K562 (cell line): ENCODE measurements at regions not wholly inside any gene's neighbourhood (a gene's known extent, or its start where the extent isn't known, plus 50 kb on each side); places are given as distances from the start of the nearest gene placed in this dataset.
A peak's percentile ranks its signal among the peaks of the same experiment; 100 is the strongest.

ENCODE experiments used
- BRF1 ChIP-seq: IDR thresholded peaks from 3 replicates; pipeline ENCODE4 v1.6.1; 2011; ENCODE audit warnings: borderline replicate concordance, mild to moderate bottlenecking; ENCODE audit not compliant: insufficient read length; ENCODE audit errors: extremely low read depth
- CHD1 ChIP-seq: fragments of 200-600 bp; sonication (generic); IDR thresholded peaks from one replicate; pipeline ENCODE4 v1.6.1; 2012; ENCODE audit warnings: mild to moderate bottlenecking, moderate library complexity, low read length, inconsistent platforms
- ETV1 ChIP-seq: fragments of 450-650 bp; conservative IDR thresholded peaks from 2 replicates; pipeline ENCODE4 v1.6.1; 2016; ENCODE audit warnings: missing genetic modification characterization, control low read depth, low read depth, missing compliant biosample characterization
- FOXJ2 ChIP-seq: fragments of 200-800 bp; sonication (Bioruptor generic); IDR thresholded peaks from 2 replicates; pipeline ENCODE4 v1.6.1; 2016; ENCODE audit warnings: missing genetic modification characterization, missing compliant biosample characterization
- HINFP ChIP-seq: fragments of 450-650 bp; conservative IDR thresholded peaks from 2 replicates; pipeline ENCODE4 v1.6.1; 2016; ENCODE audit warnings: missing genetic modification characterization, low read depth, mild to moderate bottlenecking, control low read depth, missing compliant biosample characterization
- JUND ChIP-seq, 2 experiments: IDR thresholded peaks; 2 replicates in 1 of 2; 3 replicates in 1 of 2; pipeline ENCODE4 v1.6.1; 2011; ENCODE audit warnings: borderline replicate concordance in 2 of 2, low read depth in 2 of 2, low read length in 2 of 2, improper control_type of control experiment in 1 of 2, missing biosample characterization in 1 of 2, missing genetic modification characterization in 1 of 2, missing genetic modification reagents in 1 of 2
- LEF1 ChIP-seq: fragments of 450-650 bp; IDR thresholded peaks from 2 replicates; pipeline ENCODE4 v1.6.1; 2016; ENCODE audit warnings: mild to moderate bottlenecking
- MTF1 ChIP-seq: fragments of 250-450 bp; sonication (Bioruptor Pico); IDR thresholded peaks from 2 replicates; pipeline ENCODE4 v1.9.0; 2021; ENCODE audit warnings: moderate library complexity, mild to moderate bottlenecking, inconsistent platforms, borderline replicate concordance
- PTTG1 ChIP-seq: fragments of 450-650 bp; IDR thresholded peaks from 2 replicates; pipeline ENCODE4 v1.6.1; 2016; ENCODE audit warnings: low read depth, mild to moderate bottlenecking, missing genetic modification characterization, missing compliant biosample characterization
- ZNF347 ChIP-seq: fragments of 450-650 bp; formaldehyde crosslinking; IDR thresholded peaks from 2 replicates; pipeline ENCODE4 v1.4.0; 2020; ENCODE audit warnings: low read depth, mild to moderate bottlenecking, moderate library complexity
- TF ChIP-seq, protein P1 (sequence below): sonication (generic); IDR thresholded peaks from 2 replicates; pipeline ENCODE4 v1.6.1; 2016
- TF ChIP-seq, protein P2 (sequence below): fragments of 450-650 bp; formaldehyde crosslinking; IDR thresholded peaks from 2 replicates; pipeline ENCODE4 v1.4.0; 2020; ENCODE audit warnings: mild to moderate bottlenecking, moderate library complexity
- TF ChIP-seq, protein P3 (sequence below), 2 experiments: fragments of 250-450 bp in 1 of 2; fragments of 450-650 bp in 1 of 2; sonication (Bioruptor Pico) in 1 of 2; IDR thresholded peaks; 2 replicates each; pipeline versions ENCODE4 v1.6.1 to v1.8.0; 2016 to 2021; ENCODE audit warnings: mild to moderate bottlenecking in 2 of 2, moderate library complexity in 2 of 2, missing compliant biosample characterization in 1 of 2, missing genetic modification characterization in 1 of 2
- TF ChIP-seq, protein P4 (sequence below): fragments of 250-450 bp; sonication (Bioruptor Pico); IDR thresholded peaks from 2 replicates; pipeline ENCODE4 v1.5.0; 2021
- TF ChIP-seq, protein P5 (sequence below): sonication (generic); formaldehyde crosslinking; IDR thresholded peaks from 2 replicates; pipeline ENCODE4 v1.8.1; 2023; ENCODE audit warnings: missing genetic modification reagents, mild to moderate bottlenecking, borderline replicate concordance

DNA sequence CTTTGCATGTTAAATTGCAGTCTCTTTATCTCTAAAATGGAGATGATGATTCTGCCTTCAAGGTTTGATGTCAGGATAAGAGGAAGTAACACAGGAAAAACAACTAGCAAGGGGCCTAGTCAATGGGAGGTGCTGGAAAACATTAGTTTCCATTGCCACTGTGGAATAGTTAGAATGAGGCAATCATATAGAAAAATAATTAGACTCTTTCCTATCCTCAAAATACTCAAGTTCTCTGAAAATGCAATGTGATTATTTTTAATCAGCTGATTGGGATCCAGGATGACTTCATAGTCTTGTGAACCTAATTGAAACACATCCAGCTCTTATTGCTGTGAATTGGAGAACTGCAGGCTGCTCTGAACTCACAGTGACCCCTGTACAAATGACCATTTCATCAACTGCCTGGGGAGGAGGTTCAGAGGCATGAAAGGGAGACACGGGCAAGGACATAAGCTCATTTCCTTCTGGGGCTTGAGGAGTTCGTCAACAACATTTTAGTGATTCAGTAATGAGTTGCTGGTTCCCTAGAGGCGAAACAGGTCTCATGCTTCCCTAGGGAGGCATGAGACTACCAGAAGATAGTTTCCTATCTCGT lies 422.5 kb downstream of the LPIN1 start (continued):
- TF ChIP-seq ZNF347 (CRISPR knock-in tag) (no peak), LEF1 (peak; percentile 40; the same call in 1 of the 2 replicates), JUND (IDR thresholded peaks at IDR 0.05; ENCODE audit: borderline replicate concordance, low read depth, low read length) (peak; percentile 65), JUND (tag; IDR thresholded peaks at IDR 0.05; ENCODE audit: borderline replicate concordance, low read depth, low read length) (peak; percentile 61), MTF1 (CRISPR knock-in tag) (no peak), PTTG1 (tag) (no peak), ETV1 (0 out of 2 replicates have a peak, but pooled peaks have one; percentile 8), HINFP (tag) (0 out of 2 replicates have a peak, but pooled peaks have one; percentile 38), FOXJ2 (tag) (peak; percentile 7; the same call in 1 of the 2 replicates), CHD1 (no peak), BRF1 (no peak)
- TF ChIP-seq, protein P1, sequence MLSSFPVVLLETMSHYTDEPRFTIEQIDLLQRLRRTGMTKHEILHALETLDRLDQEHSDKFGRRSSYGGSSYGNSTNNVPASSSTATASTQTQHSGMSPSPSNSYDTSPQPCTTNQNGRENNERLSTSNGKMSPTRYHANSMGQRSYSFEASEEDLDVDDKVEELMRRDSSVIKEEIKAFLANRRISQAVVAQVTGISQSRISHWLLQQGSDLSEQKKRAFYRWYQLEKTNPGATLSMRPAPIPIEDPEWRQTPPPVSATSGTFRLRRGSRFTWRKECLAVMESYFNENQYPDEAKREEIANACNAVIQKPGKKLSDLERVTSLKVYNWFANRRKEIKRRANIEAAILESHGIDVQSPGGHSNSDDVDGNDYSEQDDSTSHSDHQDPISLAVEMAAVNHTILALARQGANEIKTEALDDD = peak; percentile 66
- TF ChIP-seq, protein P2, sequence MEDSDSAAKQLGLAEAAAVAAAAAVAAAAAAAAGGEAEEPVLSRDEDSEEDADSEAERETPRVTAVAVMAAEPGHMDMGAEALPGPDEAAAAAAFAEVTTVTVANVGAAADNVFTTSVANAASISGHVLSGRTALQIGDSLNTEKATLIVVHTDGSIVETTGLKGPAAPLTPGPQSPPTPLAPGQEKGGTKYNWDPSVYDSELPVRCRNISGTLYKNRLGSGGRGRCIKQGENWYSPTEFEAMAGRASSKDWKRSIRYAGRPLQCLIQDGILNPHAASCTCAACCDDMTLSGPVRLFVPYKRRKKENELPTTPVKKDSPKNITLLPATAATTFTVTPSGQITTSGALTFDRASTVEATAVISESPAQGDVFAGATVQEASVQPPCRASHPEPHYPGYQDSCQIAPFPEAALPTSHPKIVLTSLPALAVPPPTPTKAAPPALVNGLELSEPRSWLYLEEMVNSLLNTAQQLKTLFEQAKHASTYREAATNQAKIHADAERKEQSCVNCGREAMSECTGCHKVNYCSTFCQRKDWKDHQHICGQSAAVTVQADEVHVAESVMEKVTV (CRISPR knock-in tag) = no peak
- TF ChIP-seq, protein P3, sequence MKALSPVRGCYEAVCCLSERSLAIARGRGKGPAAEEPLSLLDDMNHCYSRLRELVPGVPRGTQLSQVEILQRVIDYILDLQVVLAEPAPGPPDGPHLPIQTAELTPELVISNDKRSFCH (CRISPR knock-in tag; IDR thresholded peaks at IDR 0.05) = no peak
- TF ChIP-seq, protein P3 (tag; IDR thresholded peaks at IDR 0.05) = no peak
- TF ChIP-seq, protein P4, sequence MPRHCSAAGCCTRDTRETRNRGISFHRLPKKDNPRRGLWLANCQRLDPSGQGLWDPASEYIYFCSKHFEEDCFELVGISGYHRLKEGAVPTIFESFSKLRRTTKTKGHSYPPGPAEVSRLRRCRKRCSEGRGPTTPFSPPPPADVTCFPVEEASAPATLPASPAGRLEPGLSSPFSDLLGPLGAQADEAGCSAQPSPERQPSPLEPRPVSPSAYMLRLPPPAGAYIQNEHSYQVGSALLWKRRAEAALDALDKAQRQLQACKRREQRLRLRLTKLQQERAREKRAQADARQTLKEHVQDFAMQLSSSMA (CRISPR knock-in tag) = no peak
- TF ChIP-seq, protein P5, sequence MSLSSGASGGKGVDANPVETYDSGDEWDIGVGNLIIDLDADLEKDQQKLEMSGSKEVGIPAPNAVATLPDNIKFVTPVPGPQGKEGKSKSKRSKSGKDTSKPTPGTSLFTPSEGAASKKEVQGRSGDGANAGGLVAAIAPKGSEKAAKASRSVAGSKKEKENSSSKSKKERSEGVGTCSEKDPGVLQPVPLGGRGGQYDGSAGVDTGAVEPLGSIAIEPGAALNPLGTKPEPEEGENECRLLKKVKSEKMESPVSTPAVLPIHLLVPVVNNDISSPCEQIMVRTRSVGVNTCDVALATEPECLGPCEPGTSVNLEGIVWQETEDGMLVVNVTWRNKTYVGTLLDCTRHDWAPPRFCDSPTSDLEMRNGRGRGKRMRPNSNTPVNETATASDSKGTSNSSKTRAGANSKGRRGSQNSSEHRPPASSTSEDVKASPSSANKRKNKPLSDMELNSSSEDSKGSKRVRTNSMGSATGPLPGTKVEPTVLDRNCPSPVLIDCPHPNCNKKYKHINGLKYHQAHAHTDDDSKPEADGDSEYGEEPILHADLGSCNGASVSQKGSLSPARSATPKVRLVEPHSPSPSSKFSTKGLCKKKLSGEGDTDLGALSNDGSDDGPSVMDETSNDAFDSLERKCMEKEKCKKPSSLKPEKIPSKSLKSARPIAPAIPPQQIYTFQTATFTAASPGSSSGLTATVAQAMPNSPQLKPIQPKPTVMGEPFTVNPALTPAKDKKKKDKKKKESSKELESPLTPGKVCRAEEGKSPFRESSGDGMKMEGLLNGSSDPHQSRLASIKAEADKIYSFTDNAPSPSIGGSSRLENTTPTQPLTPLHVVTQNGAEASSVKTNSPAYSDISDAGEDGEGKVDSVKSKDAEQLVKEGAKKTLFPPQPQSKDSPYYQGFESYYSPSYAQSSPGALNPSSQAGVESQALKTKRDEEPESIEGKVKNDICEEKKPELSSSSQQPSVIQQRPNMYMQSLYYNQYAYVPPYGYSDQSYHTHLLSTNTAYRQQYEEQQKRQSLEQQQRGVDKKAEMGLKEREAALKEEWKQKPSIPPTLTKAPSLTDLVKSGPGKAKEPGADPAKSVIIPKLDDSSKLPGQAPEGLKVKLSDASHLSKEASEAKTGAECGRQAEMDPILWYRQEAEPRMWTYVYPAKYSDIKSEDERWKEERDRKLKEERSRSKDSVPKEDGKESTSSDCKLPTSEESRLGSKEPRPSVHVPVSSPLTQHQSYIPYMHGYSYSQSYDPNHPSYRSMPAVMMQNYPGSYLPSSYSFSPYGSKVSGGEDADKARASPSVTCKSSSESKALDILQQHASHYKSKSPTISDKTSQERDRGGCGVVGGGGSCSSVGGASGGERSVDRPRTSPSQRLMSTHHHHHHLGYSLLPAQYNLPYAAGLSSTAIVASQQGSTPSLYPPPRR = no peak
